ENCODE measurements at regions not wholly inside any gene's neighbourhood (a gene's known extent, or its start where the extent isn't known, plus 50 kb on each side); places are given as distances from the start of the nearest gene placed in this dataset.
"Not testable (repeated sequence)": the region's sequence is repeated elsewhere in the genome, so short reads cannot be mapped to it uniquely, and the experiment has no call there.

- Histone ChIP-seq H3K27ac (ENCODE audit: low read length) (peak overlapping the region; percentile 83), H3K9me3 (ENCODE audit: control insufficient read depth, low read depth, low read length) (peaks cover 7% of the 10 kb centered on the region), H3K27me3 (ENCODE audit: control insufficient read depth, insufficient read depth, low read length) (no peaks in the 10 kb centered on the region), H3K36me3 (ENCODE audit: control insufficient read depth, insufficient read depth, low read length) (no peaks in the 10 kb centered on the region), H3K4me1 (ENCODE audit: control insufficient read depth, insufficient read depth, low read length) (peaks cover 38% of the 10 kb centered on the region), H3K4me3 (ENCODE audit: low read length) (no peak overlapping the region)
- no CpG with 5 or more reads among the region's 47 CpGs for WGBS (ENCODE audit: insufficient coverage, low lambda C conversion rate)
- DNase-seq, result peak; percentile 88 to 90
Measured at GRCh38 chr10:5576780-5577624, 52.2 kb downstream of the CALML3 start.

- no CpG with 5 or more reads among the region's 4 CpGs for WGBS (ENCODE audit: insufficient coverage, low lambda C conversion rate)
- H3K27ac ChIP-seq (ENCODE audit: low read length); H3K4me3 ChIP-seq (ENCODE audit: low read length); H3K27me3 ChIP-seq (ENCODE audit: control insufficient read depth, insufficient read depth, low read length); H3K9me3 ChIP-seq (ENCODE audit: control insufficient read depth, low read depth, low read length); DNase-seq; H3K36me3 ChIP-seq (ENCODE audit: control insufficient read depth, insufficient read depth, low read length): not testable (repeated sequence)
- peaks cover 19% of the 10 kb centered on the region for H3K4me1 ChIP-seq (ENCODE audit: control insufficient read depth, insufficient read depth, low read length)
Measured at GRCh38 chr10:5580038-5580428, 55.3 kb downstream of the CALML3 start.

DNA sequence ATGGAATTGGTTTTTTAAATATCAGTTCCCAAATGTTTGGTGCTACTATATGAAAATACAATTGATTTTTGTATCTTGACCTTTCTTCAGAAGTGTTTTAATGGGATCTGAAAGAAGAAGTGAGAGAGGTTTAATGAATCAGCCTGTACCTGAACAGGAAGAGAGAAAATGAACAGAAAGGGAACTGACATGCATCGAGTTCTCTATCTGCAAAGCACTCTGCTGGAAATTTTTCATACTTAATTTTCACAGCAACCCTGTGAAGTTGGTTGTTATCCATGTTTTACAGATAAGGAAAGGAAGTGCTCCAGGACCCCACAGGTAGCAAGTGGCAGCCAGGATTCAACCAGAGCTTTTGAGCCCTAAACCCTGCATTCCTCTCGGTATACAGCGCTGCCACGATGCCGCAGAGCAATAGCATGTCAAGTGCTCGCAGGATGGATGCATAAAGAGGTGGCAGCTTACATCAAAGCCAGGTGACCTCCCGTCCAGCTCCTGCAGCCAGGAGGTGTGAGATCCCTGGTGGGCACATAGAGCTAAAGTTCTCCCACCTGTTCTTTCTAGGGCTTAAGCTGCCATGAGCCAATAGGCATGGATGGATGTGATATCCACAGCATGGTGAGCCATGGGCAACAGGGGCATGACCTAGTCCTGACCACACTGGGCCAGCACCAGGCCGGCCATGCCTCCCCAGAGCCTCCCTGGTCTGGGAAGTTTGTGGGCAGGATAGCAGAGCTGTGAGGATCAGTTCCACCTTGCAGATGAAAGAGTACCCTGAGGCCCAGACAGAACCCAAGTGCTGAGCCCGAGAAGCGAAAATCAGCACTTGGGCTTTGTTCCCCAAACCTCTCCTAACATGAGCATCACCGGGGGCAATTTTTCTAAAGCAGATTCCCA, 57.2 kb downstream of the CALML3 start:
- no CpG with 5 or more reads among the region's 11 CpGs for WGBS (ENCODE audit: insufficient coverage, low lambda C conversion rate)
- H3K4me1 ChIP-seq (ENCODE audit: control insufficient read depth, insufficient read depth, low read length), result peaks cover 2% of the 10 kb centered on the region
- H3K27ac ChIP-seq (ENCODE audit: low read length), result no peak overlapping the region
- H3K36me3 ChIP-seq (ENCODE audit: control insufficient read depth, insufficient read depth, low read length), result no peaks in the 10 kb centered on the region
- no peak overlapping the region for H3K4me3 ChIP-seq (ENCODE audit: low read length)
- H3K9me3 ChIP-seq (ENCODE audit: control insufficient read depth, low read depth, low read length), result peaks cover 9% of the 10 kb centered on the region
- no peaks in the 10 kb centered on the region for H3K27me3 ChIP-seq (ENCODE audit: control insufficient read depth, insufficient read depth, low read length)
- DNase-seq, result no peak

DNA sequence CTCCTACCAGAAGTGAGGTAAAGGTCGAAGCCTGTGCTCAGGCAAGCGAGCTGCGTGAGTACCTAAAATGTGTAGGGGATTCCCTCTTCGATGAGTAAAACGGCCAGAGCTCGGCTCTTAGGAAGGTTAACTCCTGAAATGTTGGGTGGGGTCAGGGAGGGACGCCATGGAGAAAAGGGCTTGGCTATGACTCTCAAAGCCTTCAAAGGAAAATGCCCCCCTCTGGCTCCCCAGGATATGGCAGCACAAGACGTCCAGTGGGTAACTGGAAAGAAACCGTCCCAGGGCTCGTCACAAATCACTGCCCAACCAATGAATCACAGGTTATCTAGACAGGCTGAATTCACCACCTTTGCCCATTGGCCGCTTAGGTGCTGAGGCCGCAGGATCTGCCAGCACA, 58.0 kb downstream of the CALML3 start:
- H3K9me3 ChIP-seq (ENCODE audit: control insufficient read depth, low read depth, low read length), result peaks cover 7% of the 10 kb centered on the region
- DNase-seq, result no peak
- no peaks in the 10 kb centered on the region for H3K27me3 ChIP-seq (ENCODE audit: control insufficient read depth, insufficient read depth, low read length)
- no peaks in the 10 kb centered on the region for H3K36me3 ChIP-seq (ENCODE audit: control insufficient read depth, insufficient read depth, low read length)
- H3K4me3 ChIP-seq (ENCODE audit: low read length), result no peak overlapping the region
- WGBS (ENCODE audit: insufficient coverage, low lambda C conversion rate), result 100% methylated on average over 1 of the region's 12 CpGs
- no peak overlapping the region for H3K27ac ChIP-seq (ENCODE audit: low read length)
- H3K4me1 ChIP-seq (ENCODE audit: control insufficient read depth, insufficient read depth, low read length), result peaks cover 6% of the 10 kb centered on the region

- Histone ChIP-seq H3K4me1 (ENCODE audit: control insufficient read depth, insufficient read depth, low read length) (peaks cover 6% of the 10 kb centered on the region), H3K36me3 (ENCODE audit: control insufficient read depth, insufficient read depth, low read length) (no peaks in the 10 kb centered on the region), H3K9me3 (ENCODE audit: control insufficient read depth, low read depth, low read length) (peaks cover 7% of the 10 kb centered on the region), H3K27me3 (ENCODE audit: control insufficient read depth, insufficient read depth, low read length) (no peaks in the 10 kb centered on the region), H3K27ac (ENCODE audit: low read length) (no peak overlapping the region), H3K4me3 (ENCODE audit: low read length) (no peak overlapping the region)
- no CpG with 5 or more reads among the region's 18 CpGs for WGBS (ENCODE audit: insufficient coverage, low lambda C conversion rate)
- peak in 1 of 2 donors; percentile 24 for DNase-seq
Measured at GRCh38 chr10:5583525-5584175, 58.9 kb downstream of the CALML3 start.

DNA sequence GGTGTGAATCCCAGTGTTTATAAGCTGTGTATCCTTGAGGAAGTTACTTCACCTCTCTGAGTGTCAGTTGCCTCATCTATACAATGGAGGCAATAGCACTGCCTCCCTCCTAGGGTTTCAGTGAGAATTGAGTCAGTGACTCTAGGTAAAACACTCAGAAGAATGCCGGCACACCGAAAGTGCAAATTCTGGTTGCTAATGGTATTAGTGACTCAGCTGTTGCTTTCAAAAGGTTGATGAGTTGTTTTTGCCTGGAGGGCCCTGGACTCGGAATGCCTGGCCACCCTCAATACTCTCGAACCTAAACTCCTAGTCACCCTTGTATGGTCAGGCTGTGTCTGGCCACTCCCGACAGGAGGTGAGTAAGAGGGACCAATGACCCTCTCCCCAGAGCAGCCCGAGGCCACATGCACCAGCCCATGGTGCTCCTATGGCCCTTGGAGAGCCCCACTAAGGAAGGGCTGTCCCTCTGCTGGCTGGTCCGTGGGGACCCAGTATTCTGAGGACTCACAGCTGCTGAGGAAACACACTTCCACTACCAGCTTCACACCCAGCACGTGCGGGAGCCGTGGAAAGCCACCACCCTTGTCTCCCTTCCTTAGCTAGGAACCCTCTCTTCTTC, 60.2 kb downstream of the CALML3 start:
- H3K4me1 ChIP-seq (ENCODE audit: control insufficient read depth, insufficient read depth, low read length), result peaks cover 6% of the 10 kb centered on the region
- H3K36me3 ChIP-seq (ENCODE audit: control insufficient read depth, insufficient read depth, low read length), result no peaks in the 10 kb centered on the region
- no peak overlapping the region for H3K4me3 ChIP-seq (ENCODE audit: low read length)
- H3K9me3 ChIP-seq (ENCODE audit: control insufficient read depth, low read depth, low read length), result peaks cover 7% of the 10 kb centered on the region
- WGBS (ENCODE audit: insufficient coverage, low lambda C conversion rate), result no CpG with 5 or more reads among the region's 10 CpGs
- H3K27me3 ChIP-seq (ENCODE audit: control insufficient read depth, insufficient read depth, low read length), result no peaks in the 10 kb centered on the region
- no peak overlapping the region for H3K27ac ChIP-seq (ENCODE audit: low read length)
- no peak for DNase-seq

DNA sequence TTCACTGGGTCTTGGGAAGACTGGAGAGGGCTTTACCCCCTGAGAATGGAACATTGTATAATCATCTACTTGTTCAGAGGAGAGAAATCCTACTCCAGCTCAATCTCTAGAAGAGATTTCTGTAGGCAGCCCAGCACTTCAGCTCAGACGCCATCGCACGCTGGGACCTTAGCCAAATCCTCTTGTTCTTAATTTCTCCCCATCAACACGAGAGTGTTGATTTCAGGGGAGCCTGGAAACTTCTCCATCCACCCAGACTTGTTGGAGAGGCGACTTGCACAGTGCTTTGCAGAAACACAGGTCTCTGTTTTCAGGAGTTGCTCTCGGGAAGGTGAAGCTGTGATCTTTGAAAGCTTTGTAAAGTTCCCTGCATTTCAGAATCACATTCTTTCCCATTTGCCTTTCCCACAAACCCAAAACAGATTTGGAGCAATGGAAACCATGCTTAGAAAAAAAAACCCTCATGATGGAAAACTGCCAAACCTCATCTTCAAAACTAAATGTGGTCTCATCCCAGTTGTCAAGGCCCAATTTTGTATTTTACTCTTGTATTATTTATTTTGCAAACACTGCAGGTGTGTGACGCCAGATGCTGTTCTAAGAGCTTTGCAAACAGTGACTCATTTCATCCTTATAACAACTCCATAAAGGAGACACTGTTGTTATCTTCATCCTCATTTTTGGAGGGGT, 60.9 kb downstream of the CALML3 start:
- WGBS (ENCODE audit: insufficient coverage, low lambda C conversion rate), result no CpG with 5 or more reads among the region's 7 CpGs
- Histone ChIP-seq H3K9me3 (ENCODE audit: control insufficient read depth, low read depth, low read length) (peaks cover 7% of the 10 kb centered on the region), H3K4me3 (ENCODE audit: low read length) (no peak overlapping the region), H3K27ac (ENCODE audit: low read length) (no peak overlapping the region), H3K4me1 (ENCODE audit: control insufficient read depth, insufficient read depth, low read length) (peaks cover 6% of the 10 kb centered on the region), H3K27me3 (ENCODE audit: control insufficient read depth, insufficient read depth, low read length) (no peaks in the 10 kb centered on the region), H3K36me3 (ENCODE audit: control insufficient read depth, insufficient read depth, low read length) (no peaks in the 10 kb centered on the region)
- no peak for DNase-seq

- Histone ChIP-seq H3K4me1 (ENCODE audit: control insufficient read depth, insufficient read depth, low read length) (peaks cover 12% of the 10 kb centered on the region), H3K4me3 (ENCODE audit: low read length) (no peak overlapping the region), H3K9me3 (ENCODE audit: control insufficient read depth, low read depth, low read length) (no peaks in the 10 kb centered on the region), H3K36me3 (ENCODE audit: control insufficient read depth, insufficient read depth, low read length) (no peaks in the 10 kb centered on the region), H3K27ac (ENCODE audit: low read length) (no peak overlapping the region), H3K27me3 (ENCODE audit: control insufficient read depth, insufficient read depth, low read length) (no peaks in the 10 kb centered on the region)
- WGBS (ENCODE audit: insufficient coverage, low lambda C conversion rate), result no CpG with 5 or more reads among the region's 25 CpGs
- no peak for DNase-seq
Measured at GRCh38 chr10:5587151-5588079, 62.7 kb downstream of the CALML3 start.

GRCh38 chr10:5588080-5588453, 63.3 kb downstream of the CALML3 start:
- Histone ChIP-seq H3K4me1 (ENCODE audit: control insufficient read depth, insufficient read depth, low read length) (peaks cover 12% of the 10 kb centered on the region), H3K27ac (ENCODE audit: low read length) (no peak overlapping the region), H3K9me3 (ENCODE audit: control insufficient read depth, low read depth, low read length) (no peaks in the 10 kb centered on the region), H3K27me3 (ENCODE audit: control insufficient read depth, insufficient read depth, low read length) (no peaks in the 10 kb centered on the region), H3K4me3 (ENCODE audit: low read length) (no peak overlapping the region), H3K36me3 (ENCODE audit: control insufficient read depth, insufficient read depth, low read length) (no peaks in the 10 kb centered on the region)
- no peak for DNase-seq
- no CpG with 5 or more reads among the region's 6 CpGs for WGBS (ENCODE audit: insufficient coverage, low lambda C conversion rate)
